ENCODE measurements at regions not wholly inside any gene's neighbourhood (a gene's known extent, or its start where the extent isn't known, plus 50 kb on each side); places are given as distances from the start of the nearest gene placed in this dataset.

DNA sequence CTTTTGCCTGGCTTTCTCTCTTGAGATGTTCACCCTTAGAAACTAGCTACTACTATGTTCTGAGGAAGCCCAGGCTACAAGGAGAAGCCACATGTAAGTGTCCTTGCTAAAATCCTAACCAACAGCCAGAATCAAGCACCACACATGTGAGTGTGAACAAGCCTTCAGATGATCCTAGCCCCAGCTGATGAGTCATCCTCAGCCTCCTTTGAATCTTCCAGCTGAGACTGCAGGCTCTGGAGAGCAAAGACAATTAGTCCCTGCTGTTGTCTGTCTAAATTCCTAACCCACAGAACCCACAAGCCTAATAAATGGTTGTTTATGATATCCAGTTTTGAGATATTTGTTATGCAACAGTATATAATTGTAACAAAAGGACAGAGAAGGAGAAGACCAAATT lies 92.8 kb upstream of the TAC1 start:
- no peak for DNase-seq

GRCh38 chr7:97659363-97660045 lies 72.4 kb upstream of the TAC1 start:
- DNase-seq = no peak

DNA sequence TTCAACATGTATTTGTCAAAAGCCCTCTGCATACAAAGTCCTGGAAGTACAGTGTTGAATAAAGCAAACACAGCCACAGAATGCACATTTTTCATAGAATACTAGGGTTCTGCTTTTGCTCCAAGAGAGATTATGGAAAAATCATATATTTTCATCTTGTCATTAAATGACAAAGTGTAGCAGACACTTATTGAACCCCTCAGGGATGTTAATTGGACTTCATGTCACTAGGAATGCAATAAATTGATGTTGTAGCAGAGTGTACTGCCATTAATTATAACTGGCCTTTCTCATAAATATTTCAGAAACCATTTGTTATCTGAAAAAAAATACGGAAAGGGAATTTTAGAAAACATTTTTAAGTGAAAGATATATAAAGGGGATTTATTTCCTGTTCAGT lies 64.5 kb upstream of the TAC1 start:
- DNase-seq = no peak

DNA sequence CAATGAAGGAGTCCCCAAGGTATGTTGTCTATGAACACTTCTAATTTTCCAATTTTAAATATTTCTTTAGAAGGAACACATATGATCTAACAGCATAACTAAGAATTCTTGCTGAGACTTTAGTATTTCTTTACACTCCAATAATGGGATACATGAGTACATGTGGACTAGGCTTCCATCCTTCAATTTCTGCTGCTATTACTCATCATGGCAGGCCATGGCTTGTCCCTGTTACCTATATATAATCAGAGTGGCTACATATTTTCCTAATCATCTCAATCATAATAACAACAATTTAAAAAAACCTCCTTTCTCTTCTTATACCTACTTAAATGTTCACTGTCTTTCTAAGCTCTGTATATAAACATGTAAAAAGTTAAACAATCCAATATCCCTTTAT lies 60.3 kb upstream of the TAC1 start:
- no peak for DNase-seq

GRCh38 chr7:97680622-97681021 lies 51.3 kb upstream of the TAC1 start:
- no peak for DNase-seq
